Sigmoid colon (tissue), 6 donors: ENCODE measurements at regions not wholly inside any gene's neighbourhood (a gene's known extent, or its start where the extent isn't known, plus 50 kb on each side); places are given as distances from the start of the nearest gene placed in this dataset.

Experiments used
- DNase-seq: peaks from one replicate; pipeline ENCODE4 v3.0.0-alpha.2; 2019
- H3K27ac ChIP-seq, 4 donors: fragments of 200-600 bp; sonication (generic); one replicate each; pipeline ENCODE4 v1.5.1; 2016 to 2019; ENCODE audit warnings: mild to moderate bottlenecking in 1 of 4
- H3K27me3 ChIP-seq, 3 donors: fragments of 200-600 bp; sonication (generic); one replicate each; pipeline ENCODE4 v1.5.1; 2019; ENCODE audit warnings: mild to moderate bottlenecking in 1 of 3
- H3K36me3 ChIP-seq, 4 donors: fragments of 200-600 bp; sonication (generic); one replicate each; pipeline ENCODE4 v1.5.1; 2016 to 2019
- H3K4me1 ChIP-seq, 4 donors: fragments of 200-600 bp; sonication (generic); one replicate each; pipeline ENCODE4 v1.5.1; 2017 to 2019
- H3K4me3 ChIP-seq, 4 donors: fragments of 200-600 bp; sonication (generic); one replicate each; pipeline ENCODE4 v1.5.1; 2017 to 2019; ENCODE audit warnings: mild to moderate bottlenecking in 2 of 4, moderate library complexity in 1 of 4
- H3K9me3 ChIP-seq, 4 donors: fragments of 200-600 bp in 3 of 4; sonication (generic) in 3 of 4; one replicate each; pipeline versions ENCODE4 v1.5.1 to v1.6.1; 2013 to 2019
- CTCF ChIP-seq, 4 experiments: fragments of 450-650 bp in 3 of 4; fragments of 200-600 bp in 1 of 4; IDR thresholded peaks; one replicate each; pipeline ENCODE4 v1.5.1; 2016 to 2019; ENCODE audit warnings: antibody characterized with exemption in 4 of 4, mild to moderate bottlenecking in 3 of 4, moderate library complexity in 2 of 4
- EP300 ChIP-seq, 4 donors: sonication (generic); formaldehyde crosslinking; IDR thresholded peaks; one replicate each; pipeline ENCODE4 v1.6.1; 2017; ENCODE audit warnings: antibody characterized with exemption in 4 of 4
- POLR2A ChIP-seq, 2 donors: fragments of 450-650 bp; IDR thresholded peaks; one replicate each; pipeline ENCODE4 v1.6.1; 2016; ENCODE audit warnings: antibody characterized with exemption in 2 of 2, mild to moderate bottlenecking in 2 of 2, moderate library complexity in 2 of 2
- POLR2AphosphoS5 ChIP-seq, 4 donors: sonication (generic); formaldehyde crosslinking; IDR thresholded peaks; one replicate each; pipeline ENCODE4 v1.6.1; 2017; ENCODE audit warnings: antibody characterized with exemption in 4 of 4
- WGBS, 2 donors: extraction: QIAGEN DNeasy Blood & Tissue Kit; methylation state at CpG; one replicate each; pipeline ENCODE4 v1.1.7; 2013; 5-methylcytosine and 5-hydroxymethylcytosine counted together
- intact Hi-C: fragments of 100-400 bp; cut with DNase I; formaldehyde crosslinking; loops from one replicate; pipeline ENCODE4 v1.15.1; 2023
- donor health status: healthy with polysubstance abuse.
- donor health status: healthy.

GRCh38 chr2:183718246-183718645 lies 594.0 kb downstream of the NUP35 start:
- Histone ChIP-seq H3K4me3 (no peak overlapping the region), H3K9me3 (no peaks in the 10 kb centered on the region), H3K4me1 (no peaks in the 10 kb centered on the region), H3K27me3 (no peaks in the 10 kb centered on the region), H3K27ac (no peak overlapping the region), H3K36me3 (no peaks in the 10 kb centered on the region)
- intact Hi-C loops: no loop called here
- DNase-seq: no peak
- TF ChIP-seq EP300 (IDR thresholded peaks at IDR 0.05): no peak
- no peak for TF ChIP-seq CTCF (IDR thresholded peaks at IDR 0.05)
- no peak for TF ChIP-seq POLR2A (IDR thresholded peaks at IDR 0.05)
- no peak for TF ChIP-seq POLR2AphosphoS5 (IDR thresholded peaks at IDR 0.05)
- WGBS, 2 donors: 62 to 63% methylated on average over 3 of the region's 3 CpGs

GRCh38 chr2:183723278-183723677 lies 599.0 kb downstream of the NUP35 start:
- DNase-seq: no peak
- no peaks in the 10 kb centered on the region for H3K4me1 ChIP-seq
- intact Hi-C loops: no loop called here
- TF ChIP-seq CTCF (IDR thresholded peaks at IDR 0.05): no peak
- TF ChIP-seq EP300 (IDR thresholded peaks at IDR 0.05): no peak
- no peak for TF ChIP-seq POLR2A (IDR thresholded peaks at IDR 0.05)
- no peak for TF ChIP-seq POLR2AphosphoS5 (IDR thresholded peaks at IDR 0.05)
- no peaks in the 10 kb centered on the region for H3K9me3 ChIP-seq
- no peak overlapping the region for H3K4me3 ChIP-seq
- WGBS, 2 donors: 93% methylated on average over 2 of the region's 2 CpGs
- no peak overlapping the region for H3K27ac ChIP-seq
- H3K36me3 ChIP-seq: no peaks in the 10 kb centered on the region
- H3K27me3 ChIP-seq: no peaks in the 10 kb centered on the region

GRCh38 chr2:183729380-183729779 lies 605.1 kb downstream of the NUP35 start:
- Histone ChIP-seq H3K4me1 (no peaks in the 10 kb centered on the region), H3K4me3 (no peak overlapping the region), H3K27me3 (no peaks in the 10 kb centered on the region), H3K27ac (no peak overlapping the region), H3K9me3 (no peaks in the 10 kb centered on the region), H3K36me3 (no peaks in the 10 kb centered on the region)
- WGBS, 2 donors: 16 to 58% methylated on average over 2 of the region's 2 CpGs
- intact Hi-C loops: no loop called here
- no peak for DNase-seq
- TF ChIP-seq POLR2AphosphoS5 (IDR thresholded peaks at IDR 0.05): no peak

GRCh38 chr2:183740241-183740640 lies 616.0 kb downstream of the NUP35 start:
- H3K27me3 ChIP-seq: no peaks in the 10 kb centered on the region
- H3K36me3 ChIP-seq: no peaks in the 10 kb centered on the region
- TF ChIP-seq POLR2AphosphoS5 (IDR thresholded peaks at IDR 0.05) (no peak), POLR2A (IDR thresholded peaks at IDR 0.05) (no peak), EP300 (IDR thresholded peaks at IDR 0.05) (no peak), CTCF (IDR thresholded peaks at IDR 0.05) (no peak)
- intact Hi-C loops: no loop called here
- no peak for DNase-seq
- no peak overlapping the region for H3K4me3 ChIP-seq
- WGBS, 2 donors: 85 to 87% methylated on average over 2 of the region's 2 CpGs
- no peaks in the 10 kb centered on the region for H3K4me1 ChIP-seq
- H3K9me3 ChIP-seq: no peaks in the 10 kb centered on the region
- no peak overlapping the region for H3K27ac ChIP-seq

GRCh38 chr2:183752571-183752970 lies 628.3 kb downstream of the NUP35 start:
- TF ChIP-seq EP300 (IDR thresholded peaks at IDR 0.05): no peak
- no peaks in the 10 kb centered on the region for H3K36me3 ChIP-seq
- no peaks in the 10 kb centered on the region for H3K9me3 ChIP-seq
- H3K27ac ChIP-seq: no peak overlapping the region
- H3K4me1 ChIP-seq: no peaks in the 10 kb centered on the region
- intact Hi-C loops: no loop called here
- H3K27me3 ChIP-seq: no peaks in the 10 kb centered on the region
- no peak for DNase-seq
- WGBS, 2 donors: 19 to 66% methylated on average over 3 of the region's 3 CpGs
- no peak overlapping the region for H3K4me3 ChIP-seq

- 89 to 92% methylated on average over 1 of the region's 1 CpG for WGBS, 2 donors
- intact Hi-C loops: no loop called here
Observed at GRCh38 chr2:183759033-183759432, 634.8 kb downstream of the NUP35 start.

More at GRCh38 chr2:183759033-183759432, 634.8 kb downstream of the NUP35 start:
- H3K36me3 ChIP-seq: no peaks in the 10 kb centered on the region
- no peaks in the 10 kb centered on the region for H3K27me3 ChIP-seq
- H3K4me1 ChIP-seq: no peaks in the 10 kb centered on the region
- no peak for DNase-seq
- no peaks in the 10 kb centered on the region for H3K9me3 ChIP-seq
- H3K27ac ChIP-seq: no peak overlapping the region
- TF ChIP-seq CTCF (IDR thresholded peaks at IDR 0.05): no peak
- TF ChIP-seq POLR2AphosphoS5 (IDR thresholded peaks at IDR 0.05): no peak
- no peak for TF ChIP-seq POLR2A (IDR thresholded peaks at IDR 0.05)
- TF ChIP-seq EP300 (IDR thresholded peaks at IDR 0.05): no peak
- H3K4me3 ChIP-seq: no peak overlapping the region
